ENCODE measurements at regions not wholly inside any gene's neighbourhood (a gene's known extent, or its start where the extent isn't known, plus 50 kb on each side); places are given as distances from the start of the nearest gene placed in this dataset.

- DNase-seq (ENCODE audit: insufficient read length, low spot score) (no peak), FAIRE-seq (no peak)
- TF ChIP-seq POLR2A (IDR thresholded peaks at IDR 0.05; ENCODE audit: low read depth, low read length) (no peak), TAF1 (IDR thresholded peaks at IDR 0.05; ENCODE audit: low read depth, low read length) (no peak), POU2F2 (IDR thresholded peaks at IDR 0.05; ENCODE audit: low read depth, low read length) (no peak), SPI1 (IDR thresholded peaks at IDR 0.05; ENCODE audit: low read depth, low read length) (no peak), POLR2AphosphoS5 (IDR thresholded peaks at IDR 0.05; ENCODE audit: low read depth, low read length) (no peak), PAX5 (IDR thresholded peaks at IDR 0.05; ENCODE audit: insufficient read depth, low read length, severe bottlenecking) (no peak)
These were observed 68.6 kb upstream of the VAV3 start for GRCh38 chr1:108033550-108033951.

- TF ChIP-seq TAF1 (IDR thresholded peaks at IDR 0.05; ENCODE audit: low read depth, low read length): no peak
- DNase-seq (ENCODE audit: insufficient read length, low spot score) (no peak), FAIRE-seq (no peak)
These were observed 63.9 kb upstream of the VAV3 start for GRCh38 chr1:108028841-108029388.

DNA sequence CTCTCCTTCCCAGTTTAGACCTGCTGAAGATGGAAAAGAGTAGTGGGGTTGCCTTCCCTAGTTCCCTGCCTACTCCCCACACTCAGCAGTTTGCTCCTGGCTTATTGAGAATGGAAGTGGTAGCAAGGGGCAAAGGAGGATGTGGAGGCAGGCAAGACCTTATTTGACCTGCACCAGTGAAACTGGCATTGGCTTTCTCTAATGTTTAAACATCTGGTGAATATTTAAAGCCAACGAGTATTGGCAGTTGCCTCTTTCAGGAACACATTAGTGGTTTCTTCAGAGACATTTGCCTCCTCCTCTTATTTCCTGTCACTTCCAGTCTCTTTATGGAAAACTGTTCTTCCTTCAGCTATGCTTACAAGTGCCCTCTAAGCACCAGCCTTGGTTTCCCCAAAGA, 62.4 kb upstream of the VAV3 start:
- no peak for FAIRE-seq
- TF ChIP-seq POLR2AphosphoS5 (IDR thresholded peaks at IDR 0.05; ENCODE audit: low read depth, low read length) (no peak), SPI1 (IDR thresholded peaks at IDR 0.05; ENCODE audit: low read depth, low read length) (no peak), POLR2A (IDR thresholded peaks at IDR 0.05; ENCODE audit: low read depth, low read length) (no peak), TAF1 (IDR thresholded peaks at IDR 0.05; ENCODE audit: low read depth, low read length) (no peak), POU2F2 (IDR thresholded peaks at IDR 0.05; ENCODE audit: low read depth, low read length) (no peak), PAX5 (IDR thresholded peaks at IDR 0.05; ENCODE audit: insufficient read depth, low read length, severe bottlenecking) (no peak)
- DNase-seq (ENCODE audit: insufficient read length, low spot score): no peak

GRCh38 chr1:108017698-108018097, 52.7 kb upstream of the VAV3 start:
- TF ChIP-seq POLR2A (IDR thresholded peaks at IDR 0.05; ENCODE audit: low read depth, low read length): no peak
- no peak for TF ChIP-seq TAF1 (IDR thresholded peaks at IDR 0.05; ENCODE audit: low read depth, low read length)
- no peak for TF ChIP-seq POLR2AphosphoS5 (IDR thresholded peaks at IDR 0.05; ENCODE audit: low read depth, low read length)
- TF ChIP-seq SPI1 (IDR thresholded peaks at IDR 0.05; ENCODE audit: low read depth, low read length): no peak
- TF ChIP-seq POU2F2 (IDR thresholded peaks at IDR 0.05; ENCODE audit: low read depth, low read length): no peak
- no peak for TF ChIP-seq PAX5 (IDR thresholded peaks at IDR 0.05; ENCODE audit: insufficient read depth, low read length, severe bottlenecking)
- DNase-seq (ENCODE audit: insufficient read length, low spot score) (no peak), FAIRE-seq (no peak)

DNA sequence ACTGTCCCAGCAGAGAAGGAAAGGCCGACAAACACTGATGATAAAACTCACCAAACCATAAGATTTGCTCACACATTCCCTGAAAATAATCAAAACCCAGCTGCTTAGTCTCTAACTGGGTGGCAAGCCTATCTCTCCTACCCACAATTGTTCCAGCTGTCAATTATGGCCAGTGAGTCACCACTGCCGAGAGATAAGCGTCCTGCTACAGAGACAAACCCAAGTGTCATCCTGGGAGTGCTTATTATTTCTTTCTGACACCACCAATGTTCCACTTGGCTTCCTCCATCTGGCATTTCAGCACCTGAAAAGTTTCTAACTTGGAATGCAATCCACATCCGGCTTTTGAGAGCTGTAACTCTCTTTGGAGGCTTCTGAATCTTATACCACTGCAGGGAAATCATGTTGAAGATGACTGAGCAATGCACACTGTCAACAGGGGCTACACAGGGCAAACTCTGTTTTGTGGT, 51.5 kb upstream of the VAV3 start:
- no peak for TF ChIP-seq PAX5 (IDR thresholded peaks at IDR 0.05; ENCODE audit: insufficient read depth, low read length, severe bottlenecking)
- no peak for TF ChIP-seq POU2F2 (IDR thresholded peaks at IDR 0.05; ENCODE audit: low read depth, low read length)
- TF ChIP-seq POLR2A (IDR thresholded peaks at IDR 0.05; ENCODE audit: low read depth, low read length): no peak
- TF ChIP-seq POLR2AphosphoS5 (IDR thresholded peaks at IDR 0.05; ENCODE audit: low read depth, low read length): no peak
- TF ChIP-seq SPI1 (IDR thresholded peaks at IDR 0.05; ENCODE audit: low read depth, low read length): no peak
- TF ChIP-seq TAF1 (IDR thresholded peaks at IDR 0.05; ENCODE audit: low read depth, low read length): no peak
- no peak for DNase-seq (ENCODE audit: insufficient read length, low spot score)
- FAIRE-seq: no peak

Measured in GM12891 (cell line).